ENCODE measurements at regions not wholly inside any gene's neighbourhood (a gene's known extent, or its start where the extent isn't known, plus 50 kb on each side); places are given as distances from the start of the nearest gene placed in this dataset.

DNA sequence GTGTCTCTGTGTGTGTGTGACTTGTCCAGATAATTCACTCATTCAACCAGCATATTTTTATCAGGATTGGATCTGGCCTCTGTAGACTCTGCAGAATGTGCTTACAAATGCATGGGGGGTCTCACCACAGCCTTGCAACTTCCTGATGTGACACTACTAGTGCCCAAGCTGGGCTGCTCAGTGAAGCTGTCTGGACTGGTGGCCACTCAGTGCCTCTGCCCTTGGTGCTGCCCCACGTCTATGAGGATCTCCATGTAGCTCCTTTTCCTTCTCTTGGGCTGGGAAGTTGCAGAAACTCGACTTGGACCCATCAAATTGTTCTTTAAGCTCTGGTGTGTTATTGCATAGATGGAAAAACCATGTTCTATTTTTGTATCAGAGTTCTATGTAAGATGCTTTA is 75.8 kb downstream of the NRN1 start:
- no peak overlapping the region for H3K4me3 Mint-ChIP-seq (ENCODE audit: unreplicated experiment)
- TF ChIP-seq, protein P1, sequence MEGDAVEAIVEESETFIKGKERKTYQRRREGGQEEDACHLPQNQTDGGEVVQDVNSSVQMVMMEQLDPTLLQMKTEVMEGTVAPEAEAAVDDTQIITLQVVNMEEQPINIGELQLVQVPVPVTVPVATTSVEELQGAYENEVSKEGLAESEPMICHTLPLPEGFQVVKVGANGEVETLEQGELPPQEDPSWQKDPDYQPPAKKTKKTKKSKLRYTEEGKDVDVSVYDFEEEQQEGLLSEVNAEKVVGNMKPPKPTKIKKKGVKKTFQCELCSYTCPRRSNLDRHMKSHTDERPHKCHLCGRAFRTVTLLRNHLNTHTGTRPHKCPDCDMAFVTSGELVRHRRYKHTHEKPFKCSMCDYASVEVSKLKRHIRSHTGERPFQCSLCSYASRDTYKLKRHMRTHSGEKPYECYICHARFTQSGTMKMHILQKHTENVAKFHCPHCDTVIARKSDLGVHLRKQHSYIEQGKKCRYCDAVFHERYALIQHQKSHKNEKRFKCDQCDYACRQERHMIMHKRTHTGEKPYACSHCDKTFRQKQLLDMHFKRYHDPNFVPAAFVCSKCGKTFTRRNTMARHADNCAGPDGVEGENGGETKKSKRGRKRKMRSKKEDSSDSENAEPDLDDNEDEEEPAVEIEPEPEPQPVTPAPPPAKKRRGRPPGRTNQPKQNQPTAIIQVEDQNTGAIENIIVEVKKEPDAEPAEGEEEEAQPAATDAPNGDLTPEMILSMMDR (IDR thresholded peaks at IDR 0.05): no peak
- no peak for DNase-seq (ENCODE audit: low spot score)
- H3K27me3 Mint-ChIP-seq (ENCODE audit: low read depth): peaks cover 7% of the 10 kb centered on the region
- H3K36me3 Mint-ChIP-seq (ENCODE audit: low read depth): peaks cover 3% of the 10 kb centered on the region
- peaks cover 10% of the 10 kb centered on the region for H3K9me3 Mint-ChIP-seq (ENCODE audit: low read depth)
- H3K4me1 Mint-ChIP-seq (ENCODE audit: low read depth): peaks cover under 1% of the 10 kb centered on the region
- H3K27ac Mint-ChIP-seq (ENCODE audit: unreplicated experiment): no peak overlapping the region

DNA sequence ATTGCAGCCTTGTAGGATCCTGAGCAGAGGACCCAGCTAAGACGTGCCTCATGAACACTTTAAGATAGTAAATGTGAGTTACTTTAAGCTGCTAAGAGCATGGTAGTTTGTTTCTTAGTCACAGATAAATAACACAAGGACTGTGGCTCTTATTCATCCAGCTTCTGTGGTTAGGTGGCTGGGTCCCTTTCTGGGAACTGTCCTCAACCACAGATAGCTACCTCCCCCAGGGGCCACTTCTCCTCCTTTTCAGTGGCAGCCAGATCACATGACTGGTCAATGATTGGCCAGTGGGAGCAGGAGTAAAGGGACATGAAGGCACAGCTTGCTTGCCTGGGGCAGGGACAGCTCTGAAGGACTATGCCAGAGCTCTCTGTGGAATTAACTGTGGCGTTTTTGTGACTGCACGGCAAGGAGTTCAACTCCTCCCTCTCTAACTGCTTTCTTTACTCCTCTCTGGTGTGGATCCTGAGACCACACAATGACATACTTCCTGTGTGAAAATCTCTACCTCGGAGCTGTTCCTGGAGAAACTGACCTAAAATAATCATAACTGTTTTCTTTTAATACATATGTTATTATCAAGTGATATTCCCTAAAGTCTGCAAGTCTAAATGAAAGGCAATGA is 76.5 kb downstream of the NRN1 start:
- Mint-ChIP-seq H3K9me3 (ENCODE audit: low read depth) (peaks cover 13% of the 10 kb centered on the region), H3K4me3 (ENCODE audit: unreplicated experiment) (no peak overlapping the region), H3K36me3 (ENCODE audit: low read depth) (peaks cover 5% of the 10 kb centered on the region), H3K27ac (ENCODE audit: unreplicated experiment) (no peak overlapping the region), H3K27me3 (ENCODE audit: low read depth) (peaks cover 7% of the 10 kb centered on the region), H3K4me1 (ENCODE audit: low read depth) (no peaks in the 10 kb centered on the region)
- no peak for DNase-seq (ENCODE audit: low spot score)
- TF ChIP-seq, protein P1 (IDR thresholded peaks at IDR 0.05): no peak

DNA sequence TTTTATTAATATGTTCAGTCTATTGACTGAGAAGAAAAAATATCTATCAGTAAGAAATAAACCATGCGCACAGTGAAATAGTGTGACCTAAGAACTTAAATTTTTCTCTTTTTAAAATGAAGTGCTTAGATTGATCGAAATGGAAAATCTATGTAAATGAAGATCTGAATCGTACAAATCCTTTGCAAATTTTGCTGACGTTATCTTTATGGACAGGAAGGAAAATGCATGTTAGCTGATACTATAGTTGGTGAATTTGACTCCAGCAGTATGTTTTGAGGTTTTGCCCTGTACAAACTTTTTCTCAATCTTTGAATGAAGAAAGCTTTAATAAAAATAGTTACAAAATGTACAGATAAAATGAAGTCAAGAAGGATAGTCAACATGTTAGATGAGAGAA is 82.9 kb downstream of the NRN1 start:
- Mint-ChIP-seq H3K27me3 (ENCODE audit: low read depth) (peaks cover 5% of the 10 kb centered on the region), H3K4me3 (ENCODE audit: unreplicated experiment) (no peak overlapping the region), H3K36me3 (ENCODE audit: low read depth) (peaks cover 3% of the 10 kb centered on the region), H3K9me3 (ENCODE audit: low read depth) (peaks cover 10% of the 10 kb centered on the region), H3K4me1 (ENCODE audit: low read depth) (no peaks in the 10 kb centered on the region), H3K27ac (ENCODE audit: unreplicated experiment) (no peak overlapping the region)
- TF ChIP-seq, protein P1 (IDR thresholded peaks at IDR 0.05): no peak
- no peak for DNase-seq (ENCODE audit: low spot score)

DNA sequence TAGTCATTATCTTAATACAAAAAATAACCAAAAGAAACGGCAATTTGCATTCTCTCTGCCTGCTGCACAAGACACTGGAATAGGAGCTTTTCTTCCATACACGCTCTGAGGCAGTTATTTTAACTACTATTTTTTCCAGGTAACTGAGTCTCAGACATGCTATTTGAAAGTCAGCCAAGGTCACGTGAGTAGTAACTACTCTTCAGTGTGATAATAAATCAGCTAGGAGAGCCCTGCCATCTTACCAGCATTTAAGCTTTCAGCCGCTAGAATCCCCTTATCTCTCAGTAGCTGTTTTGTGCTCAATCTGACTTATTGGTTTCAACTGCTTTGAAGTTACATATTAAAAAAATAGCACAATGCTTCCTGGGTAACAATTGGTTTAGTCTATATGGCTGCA is 84.5 kb downstream of the NRN1 start:
- no peak overlapping the region for H3K4me3 Mint-ChIP-seq (ENCODE audit: unreplicated experiment)
- no peak for DNase-seq (ENCODE audit: low spot score)
- H3K36me3 Mint-ChIP-seq (ENCODE audit: low read depth): peaks cover 3% of the 10 kb centered on the region
- TF ChIP-seq, protein P1 (IDR thresholded peaks at IDR 0.05): no peak
- no peaks in the 10 kb centered on the region for H3K4me1 Mint-ChIP-seq (ENCODE audit: low read depth)
- H3K27me3 Mint-ChIP-seq (ENCODE audit: low read depth): peaks cover 3% of the 10 kb centered on the region
- no peak overlapping the region for H3K27ac Mint-ChIP-seq (ENCODE audit: unreplicated experiment)
- peaks cover 10% of the 10 kb centered on the region for H3K9me3 Mint-ChIP-seq (ENCODE audit: low read depth)

DNA sequence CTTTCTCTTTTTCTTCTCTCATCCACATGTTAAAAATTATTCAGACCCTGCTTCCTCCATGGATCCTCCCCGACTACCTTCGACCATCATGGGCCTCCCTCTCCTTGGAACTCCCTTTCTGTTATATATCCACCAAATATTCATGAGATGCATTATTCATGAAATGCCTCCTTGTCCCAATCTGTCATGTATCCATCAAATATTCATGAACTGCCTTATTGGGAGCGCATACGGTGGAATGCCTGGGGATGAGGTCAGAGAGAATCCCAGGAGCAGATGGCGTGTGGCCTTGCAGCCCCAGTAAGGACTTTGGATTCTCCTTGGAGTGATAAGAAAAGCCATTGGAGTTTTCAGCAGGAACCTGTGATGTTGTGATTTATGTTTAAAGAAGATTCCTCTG is 97.0 kb downstream of the NRN1 start:
- peaks cover 1% of the 10 kb centered on the region for H3K27me3 Mint-ChIP-seq (ENCODE audit: low read depth)
- TF ChIP-seq, protein P1 (IDR thresholded peaks at IDR 0.05): no peak
- H3K4me3 Mint-ChIP-seq (ENCODE audit: unreplicated experiment): no peak overlapping the region
- H3K9me3 Mint-ChIP-seq (ENCODE audit: low read depth): peaks cover 16% of the 10 kb centered on the region
- peaks cover 15% of the 10 kb centered on the region for H3K4me1 Mint-ChIP-seq (ENCODE audit: low read depth)
- peaks cover 4% of the 10 kb centered on the region for H3K36me3 Mint-ChIP-seq (ENCODE audit: low read depth)
- no peak overlapping the region for H3K27ac Mint-ChIP-seq (ENCODE audit: unreplicated experiment)
- no peak for DNase-seq (ENCODE audit: low spot score)

All from chondrocyte (in vitro differentiated cells).